ENCODE measurements at regions not wholly inside any gene's neighbourhood (a gene's known extent, or its start where the extent isn't known, plus 50 kb on each side); places are given as distances from the start of the nearest gene placed in this dataset.

- TF ChIP-seq CTCF (IDR thresholded peaks at IDR 0.05) = no peak
- no peak for TF ChIP-seq POLR2A (IDR thresholded peaks at IDR 0.05)
- TF ChIP-seq EP300 (IDR thresholded peaks at IDR 0.05) = no peak
These were observed 644.9 kb upstream of the PCDH20 start for GRCh38 chr13:62060570-62060969.
